NCI-H2196 treated with DMSO at 0.1 percent for 48 hours (cell line): ENCODE measurements at regions not wholly inside any gene's neighbourhood (a gene's known extent, or its start where the extent isn't known, plus 50 kb on each side); places are given as distances from the start of the nearest gene placed in this dataset.

Experiments
- DNase-seq: peaks from one replicate; lab custom pipeline; 2025; ENCODE audit not compliant: unreplicated experiment; lab: John Stamatoyannopoulos, UW

DNA sequence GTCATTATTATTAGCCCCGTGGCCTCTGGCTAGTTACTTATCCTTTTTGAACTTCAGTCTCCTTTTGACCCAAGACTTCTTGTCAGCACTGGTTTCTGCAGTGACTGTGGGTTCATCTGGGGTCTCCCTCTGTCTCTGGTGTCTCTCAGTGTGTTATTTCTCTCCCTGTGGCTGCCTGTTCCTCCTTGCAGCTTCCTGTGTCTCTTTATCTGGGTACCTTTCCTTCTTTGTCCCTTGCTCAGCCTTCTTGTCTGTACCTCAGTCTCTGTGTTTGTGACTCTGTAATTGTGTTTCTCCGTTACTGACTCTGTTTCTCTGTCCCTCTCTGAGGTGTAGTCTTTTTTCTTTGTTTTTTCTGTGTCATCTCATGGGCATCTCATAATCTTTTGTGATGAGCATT lies 102.6 kb upstream of the CDH11 start:
- no peak for DNase-seq

DNA sequence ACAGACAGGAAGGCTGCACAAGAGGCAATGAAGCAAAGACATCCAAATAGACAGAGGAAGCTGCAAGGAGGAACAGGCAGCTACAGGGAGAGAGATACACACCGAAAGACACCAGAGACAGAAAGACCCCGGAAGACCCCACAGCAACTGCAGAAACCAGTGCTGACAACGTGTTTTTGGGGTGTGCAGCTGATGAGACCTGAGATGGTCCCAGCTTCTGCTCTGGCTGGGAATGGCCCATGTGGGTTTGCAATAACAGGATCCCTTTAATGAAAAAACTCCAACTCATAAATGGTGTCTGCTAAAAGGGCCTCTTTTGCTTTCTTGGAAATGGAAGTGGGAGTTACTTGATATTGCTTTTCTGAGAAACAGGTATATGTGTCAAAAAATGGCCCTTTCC lies 101.5 kb upstream of the CDH11 start:
- DNase-seq, result no peak

- no peak for DNase-seq
These were observed 100.7 kb upstream of the CDH11 start for GRCh38 chr16:65222536-65222935.

- no peak for DNase-seq
These were observed 100.2 kb upstream of the CDH11 start for GRCh38 chr16:65222049-65222448.

DNA sequence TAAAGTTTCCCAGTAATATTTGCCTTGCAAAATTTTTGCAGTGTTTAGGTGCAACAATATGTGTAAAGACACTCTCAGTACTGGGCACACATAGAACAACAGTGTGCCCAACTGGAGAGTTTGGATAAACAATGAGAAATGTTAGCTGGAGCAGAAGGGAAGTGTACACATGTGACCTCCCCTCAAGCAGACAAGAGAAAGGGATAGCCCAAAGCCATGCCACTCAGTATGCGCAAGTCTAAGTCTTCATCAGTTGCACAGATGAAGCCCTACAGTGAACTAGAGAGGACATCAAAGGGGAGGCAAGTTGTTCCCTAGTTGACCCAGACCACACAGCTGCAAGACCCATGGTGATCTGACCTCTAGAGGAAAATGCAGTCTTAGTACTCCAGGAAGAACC lies 97.9 kb upstream of the CDH11 start:
- no peak for DNase-seq

GRCh38 chr16:65218348-65218747 lies 96.5 kb upstream of the CDH11 start:
- no peak for DNase-seq

- no peak for DNase-seq
These were observed 92.2 kb upstream of the CDH11 start for GRCh38 chr16:65213866-65214595.

- DNase-seq, result no peak
These were observed 90.9 kb upstream of the CDH11 start for GRCh38 chr16:65212791-65213190.

DNA sequence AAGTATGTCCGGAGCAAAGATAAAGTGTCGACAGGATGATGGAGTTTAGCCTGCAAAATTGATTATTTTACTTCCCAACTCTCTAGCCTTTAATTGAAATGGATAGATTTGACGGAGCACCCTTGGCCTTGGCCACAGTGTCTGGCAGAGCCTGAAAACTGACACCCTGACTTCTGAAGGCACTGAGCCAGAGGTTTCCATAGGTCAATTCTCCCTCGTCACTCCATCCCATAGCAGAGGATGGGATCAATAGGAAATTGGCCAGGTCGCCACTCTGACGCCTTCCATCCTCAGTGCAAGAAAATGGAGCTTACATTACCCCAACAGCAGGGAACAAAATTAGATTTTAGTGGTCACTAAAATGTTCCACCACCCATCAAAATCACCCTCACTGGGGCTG lies 90.4 kb upstream of the CDH11 start:
- DNase-seq, result no peak

- no peak for DNase-seq
These were observed 80.6 kb upstream of the CDH11 start for GRCh38 chr16:65202461-65202860.

GRCh38 chr16:65201511-65201910 lies 79.6 kb upstream of the CDH11 start:
- no peak for DNase-seq

GRCh38 chr16:65200857-65201256 lies 79.0 kb upstream of the CDH11 start:
- DNase-seq, result no peak

DNA sequence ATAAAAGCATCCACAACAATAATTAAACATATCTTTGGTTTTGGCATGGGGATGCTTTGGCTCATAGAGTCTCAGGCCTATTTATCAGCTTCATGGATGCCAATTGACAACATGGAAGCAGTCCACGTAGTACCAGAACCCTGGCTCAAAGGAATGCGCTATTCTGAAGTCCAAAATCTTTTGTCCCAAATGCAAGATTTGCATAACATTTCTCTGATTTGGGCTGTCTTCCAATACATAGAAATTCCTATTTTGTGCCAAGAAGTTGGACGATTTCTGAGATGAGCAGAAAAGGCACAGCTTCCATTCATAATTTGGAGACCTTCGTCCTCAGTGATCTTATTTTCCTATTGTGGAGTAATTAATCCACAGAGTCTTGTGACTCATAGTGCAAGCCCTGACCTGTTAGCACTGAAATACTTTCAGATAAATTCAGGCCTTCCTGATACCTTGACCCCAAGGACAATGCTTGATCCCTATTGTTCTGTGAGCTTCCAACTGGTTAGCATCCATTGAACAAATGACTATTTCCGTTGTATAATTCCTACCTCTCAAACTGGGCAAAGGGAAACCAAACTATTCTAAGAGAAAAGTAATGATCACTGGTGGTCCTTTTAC lies 78.4 kb upstream of the CDH11 start:
- no peak for DNase-seq

DNA sequence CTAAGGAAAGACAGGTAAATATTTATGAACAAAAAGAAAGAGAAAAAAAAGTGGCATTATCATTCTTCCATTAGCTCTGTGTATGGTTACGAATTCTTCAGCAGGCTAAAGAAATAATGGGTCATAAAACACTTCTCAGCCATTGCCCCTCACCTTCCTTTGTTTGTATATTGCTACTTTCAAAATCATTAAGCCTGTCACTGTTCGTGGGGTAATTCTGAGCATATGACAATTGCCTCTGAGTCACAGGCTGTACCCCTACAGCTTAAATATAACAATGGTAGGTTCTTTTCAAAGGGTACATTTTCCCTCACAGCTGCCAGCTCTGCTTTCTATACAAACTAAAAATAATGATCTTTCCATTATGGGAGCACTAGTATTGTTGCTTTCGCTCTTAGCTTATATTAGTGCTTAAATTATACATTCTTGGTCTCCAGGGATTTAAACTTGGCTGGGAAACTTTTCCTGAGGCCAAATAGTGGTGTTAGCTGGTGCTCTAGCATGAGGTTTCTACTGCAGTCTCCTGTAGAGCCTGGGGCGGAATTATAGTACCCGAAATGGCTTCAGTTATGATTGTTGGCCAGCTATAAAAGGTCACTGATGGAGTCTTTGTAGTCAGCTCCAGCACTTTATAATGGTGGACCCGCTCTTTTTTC lies 74.7 kb upstream of the CDH11 start:
- DNase-seq, result no peak

DNA sequence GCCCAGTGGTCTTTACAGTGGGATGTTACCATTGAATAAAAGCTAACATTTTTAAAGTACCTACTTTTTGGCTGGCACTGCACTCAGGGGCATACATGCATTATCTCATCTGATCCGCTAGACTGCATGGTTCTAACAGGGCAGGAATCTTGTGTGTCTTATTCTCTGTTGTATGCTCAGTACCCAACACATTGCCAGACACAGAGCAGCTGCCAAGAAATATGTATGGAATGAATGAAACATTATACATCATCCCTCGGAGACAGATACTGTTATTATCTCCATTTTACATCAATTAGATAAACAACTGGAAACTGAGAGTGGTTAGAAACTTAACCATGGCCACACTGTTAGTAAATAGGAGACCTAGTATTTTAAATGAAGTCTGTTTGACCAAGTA lies 74.1 kb upstream of the CDH11 start:
- no peak for DNase-seq

DNA sequence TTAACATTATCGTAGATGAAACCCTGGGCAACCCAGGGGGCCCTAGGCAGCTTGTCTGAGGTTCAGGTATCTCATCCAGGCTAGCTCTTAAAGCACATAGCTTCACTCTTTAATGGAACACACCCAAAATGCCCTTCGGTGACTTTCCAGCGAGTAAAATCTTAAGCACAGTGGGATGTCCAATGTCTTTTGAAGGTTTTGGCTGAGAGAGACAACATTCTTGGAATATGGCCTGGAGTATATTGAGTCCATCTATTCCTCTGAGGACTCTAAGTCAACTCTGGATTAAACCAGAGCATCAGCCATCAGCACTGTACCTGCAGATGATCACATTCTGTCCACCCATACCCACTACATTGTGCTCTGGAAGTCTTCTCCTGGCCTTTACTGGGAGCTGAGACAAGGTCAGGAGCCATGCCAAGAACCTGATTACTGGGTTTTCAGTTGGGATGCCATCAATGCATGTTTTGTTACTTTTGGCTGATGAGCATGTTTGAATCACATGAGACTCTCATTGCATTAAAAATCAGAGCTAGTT lies 63.4 kb upstream of the CDH11 start:
- no peak for DNase-seq

DNA sequence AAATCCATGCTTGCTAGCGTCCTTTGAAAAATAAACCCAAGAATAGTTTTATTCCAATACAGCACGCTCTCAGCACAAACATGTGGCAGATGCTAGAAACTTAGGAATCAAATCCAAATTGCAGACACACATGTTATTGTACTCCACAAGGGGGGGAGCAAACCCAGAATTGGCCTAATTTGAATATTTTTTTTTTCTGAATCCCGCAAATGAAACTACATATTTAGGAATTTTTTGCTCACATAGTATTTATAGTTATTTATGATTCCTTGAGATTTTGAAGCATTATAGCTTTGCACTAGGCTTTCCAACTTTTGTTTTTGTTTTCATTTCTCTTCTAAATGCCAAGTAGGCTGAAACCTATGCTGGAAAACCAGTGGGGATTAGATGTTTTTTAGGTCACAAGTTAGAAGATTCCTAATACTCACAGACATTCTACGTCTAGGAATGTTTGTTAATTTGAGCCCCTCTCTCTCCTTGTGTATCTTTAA lies 59.3 kb upstream of the CDH11 start:
- DNase-seq, result no peak

GRCh38 chr16:65178151-65178550 lies 56.3 kb upstream of the CDH11 start:
- DNase-seq, result no peak

DNA sequence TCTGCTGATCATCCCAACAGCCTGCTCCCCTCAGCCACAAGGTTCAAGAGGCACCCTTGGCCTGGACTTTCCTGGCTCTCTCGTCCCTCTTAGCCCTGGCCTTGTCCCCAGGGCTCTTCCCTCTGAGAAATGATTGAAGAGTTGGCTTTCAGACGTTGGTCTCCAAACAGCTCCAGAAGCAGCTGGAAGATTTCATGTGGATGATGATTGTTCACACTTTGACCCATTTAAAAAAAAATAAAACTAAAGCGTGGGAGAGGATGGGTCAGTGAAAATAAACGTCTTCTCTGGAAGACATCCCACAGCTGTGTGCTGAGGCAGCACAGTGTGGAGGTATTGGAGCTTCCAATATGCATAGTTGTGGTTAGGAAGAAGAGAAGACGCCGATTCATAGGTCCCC lies 54.7 kb upstream of the CDH11 start:
- no peak for DNase-seq

DNA sequence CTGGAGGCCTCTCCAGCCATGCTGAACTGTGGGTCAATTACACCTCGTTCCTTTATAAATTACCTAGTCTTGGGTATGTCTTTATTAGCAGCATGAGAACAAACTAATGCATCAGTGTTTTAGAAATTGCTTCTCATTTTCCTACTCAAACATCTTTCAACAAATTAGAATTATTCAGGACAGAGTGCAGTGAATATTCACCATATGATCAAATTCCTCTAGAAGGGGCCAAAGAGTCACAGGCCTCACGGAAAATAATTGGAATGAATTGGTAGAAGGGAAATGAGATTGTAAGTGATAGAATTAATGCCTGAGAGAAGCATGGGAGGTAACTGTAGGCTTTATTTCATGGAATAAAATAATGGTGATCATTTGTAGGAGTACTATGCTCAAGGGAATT lies 50.5 kb upstream of the CDH11 start:
- no peak for DNase-seq
